HG03558 (cell line): ENCODE measurements at regions not wholly inside any gene's neighbourhood (a gene's known extent, or its start where the extent isn't known, plus 50 kb on each side); places are given as distances from the start of the nearest gene placed in this dataset.
"Not testable (repeated sequence)": the region's sequence is repeated elsewhere in the genome, so short reads cannot be mapped to it uniquely, and the experiment has no call there.

Source experiments
- ATAC-seq: cut with Tn5 transposase; IDR thresholded peaks from one replicate; pipeline ENCODE4 v1.9.1; 2021; ENCODE audit warnings: moderate number of reproducible peaks; ENCODE audit not compliant: unreplicated experiment; ENCODE audit errors: extremely low read depth

GRCh38 chr5:50898966-50899365 lies 232.5 kb downstream of the PARP8 start:
- ATAC-seq = no peak

GRCh38 chr5:50900952-50901510 lies 234.6 kb downstream of the PARP8 start:
- no peak for ATAC-seq

- no peak for ATAC-seq
These were observed 237.2 kb downstream of the PARP8 start for GRCh38 chr5:50903651-50904050.

GRCh38 chr5:50905996-50906570 lies 239.6 kb downstream of the PARP8 start:
- ATAC-seq = no peak

GRCh38 chr5:50920160-50920559 lies 253.7 kb downstream of the PARP8 start:
- ATAC-seq = not testable (repeated sequence)

- no peak for ATAC-seq
These were observed 255.1 kb downstream of the PARP8 start for GRCh38 chr5:50921366-50922133.

GRCh38 chr5:50922134-50922941 lies 255.9 kb downstream of the PARP8 start:
- ATAC-seq = not testable (repeated sequence)

- ATAC-seq = no peak
These were observed 256.7 kb downstream of the PARP8 start for GRCh38 chr5:50922942-50923767.

- ATAC-seq = no peak
These were observed 257.5 kb downstream of the PARP8 start for GRCh38 chr5:50923768-50924494.

- ATAC-seq = no peak
These were observed 261.5 kb downstream of the PARP8 start for GRCh38 chr5:50927953-50928352.

- no peak for ATAC-seq
These were observed 262.7 kb downstream of the PARP8 start for GRCh38 chr5:50929174-50929573.

GRCh38 chr5:50934343-50934742 lies 267.9 kb downstream of the PARP8 start:
- ATAC-seq = no peak

- no peak for ATAC-seq
These were observed 278.7 kb downstream of the PARP8 start for GRCh38 chr5:50945139-50945538.

GRCh38 chr5:50947906-50948683 lies 281.7 kb downstream of the PARP8 start:
- no peak for ATAC-seq

GRCh38 chr5:50953290-50953689 lies 286.9 kb downstream of the PARP8 start:
- no peak for ATAC-seq

- no peak for ATAC-seq
These were observed 292.5 kb downstream of the PARP8 start for GRCh38 chr5:50958852-50959457.

- ATAC-seq = peak; percentile 52
These were observed 296.8 kb downstream of the PARP8 start for GRCh38 chr5:50962934-50963872.
